GM21576 (cell line): ENCODE measurements at regions not wholly inside any gene's neighbourhood (a gene's known extent, or its start where the extent isn't known, plus 50 kb on each side); places are given as distances from the start of the nearest gene placed in this dataset.

Experiments used
- ATAC-seq: cut with Tn5 transposase; IDR thresholded peaks from one replicate; pipeline ENCODE4 v1.9.1; 2021; ENCODE audit warnings: mild to moderate bottlenecking, moderate library complexity; ENCODE audit not compliant: unreplicated experiment

DNA sequence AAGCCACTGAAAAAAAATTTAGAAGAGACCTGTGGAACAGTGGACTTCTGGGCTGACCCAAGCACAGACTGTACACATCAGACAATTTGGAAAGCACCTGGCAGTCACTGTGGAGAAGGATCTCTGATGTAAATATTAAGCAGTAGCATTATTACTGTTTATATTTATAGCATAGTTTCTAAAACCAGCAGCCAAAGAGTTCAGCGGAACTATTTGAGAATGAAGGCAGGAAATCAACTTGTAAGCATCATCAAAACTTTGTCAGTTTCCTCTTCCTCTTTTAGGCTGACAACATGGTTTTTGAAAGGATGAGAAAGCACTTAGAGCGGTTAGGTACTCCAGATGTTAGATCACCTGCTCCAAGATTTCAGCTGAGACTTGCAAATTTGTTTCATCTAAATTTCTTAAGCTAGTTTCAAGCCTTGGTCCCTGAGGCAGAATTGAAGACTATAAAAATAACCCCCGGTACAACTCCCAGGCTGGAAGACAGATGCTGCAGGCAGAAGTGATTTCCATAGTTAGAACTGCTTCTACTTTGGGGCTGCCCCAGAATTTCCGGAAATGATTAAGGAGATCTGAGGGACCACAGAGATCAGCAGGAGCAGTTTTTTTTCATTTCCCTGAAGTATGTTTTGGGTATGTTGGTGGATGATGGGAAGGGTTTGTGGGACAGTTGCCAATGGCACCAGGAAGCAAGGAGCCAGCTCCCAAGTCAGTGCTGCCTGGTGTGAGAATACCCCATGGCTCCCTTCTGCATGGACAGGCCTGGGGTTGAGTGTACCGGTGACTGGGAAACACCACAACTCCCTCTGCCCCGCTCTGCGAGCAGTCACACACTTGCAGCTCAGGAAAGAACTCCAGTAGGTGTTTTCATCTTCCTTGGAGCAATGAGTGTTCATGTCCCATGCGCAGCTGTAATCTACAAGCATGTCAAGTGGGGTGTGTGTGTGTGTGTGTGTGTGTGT lies 354.5 kb downstream of the NUAK1 start:
- ATAC-seq = peak; percentile 72

DNA sequence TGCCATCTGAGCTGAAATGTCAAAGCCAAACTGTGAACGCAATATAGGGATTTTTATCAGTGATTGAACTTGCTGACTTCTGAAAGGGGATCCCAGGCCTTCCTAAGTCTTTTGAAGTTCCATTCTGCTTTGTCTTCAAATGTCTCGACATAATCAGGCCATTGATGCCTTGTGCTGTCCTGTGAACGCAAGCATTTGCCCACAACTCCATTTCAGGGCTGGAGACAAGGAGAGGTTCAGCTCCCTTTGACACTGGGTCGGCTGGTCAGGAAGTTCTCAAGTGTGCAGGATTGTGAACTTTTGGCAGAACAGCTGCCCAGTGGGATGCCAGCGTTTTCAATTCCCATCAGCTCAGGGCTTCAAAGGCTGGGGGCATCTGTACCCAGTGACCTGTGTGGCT lies 345.3 kb downstream of the NUAK1 start:
- no peak for ATAC-seq

DNA sequence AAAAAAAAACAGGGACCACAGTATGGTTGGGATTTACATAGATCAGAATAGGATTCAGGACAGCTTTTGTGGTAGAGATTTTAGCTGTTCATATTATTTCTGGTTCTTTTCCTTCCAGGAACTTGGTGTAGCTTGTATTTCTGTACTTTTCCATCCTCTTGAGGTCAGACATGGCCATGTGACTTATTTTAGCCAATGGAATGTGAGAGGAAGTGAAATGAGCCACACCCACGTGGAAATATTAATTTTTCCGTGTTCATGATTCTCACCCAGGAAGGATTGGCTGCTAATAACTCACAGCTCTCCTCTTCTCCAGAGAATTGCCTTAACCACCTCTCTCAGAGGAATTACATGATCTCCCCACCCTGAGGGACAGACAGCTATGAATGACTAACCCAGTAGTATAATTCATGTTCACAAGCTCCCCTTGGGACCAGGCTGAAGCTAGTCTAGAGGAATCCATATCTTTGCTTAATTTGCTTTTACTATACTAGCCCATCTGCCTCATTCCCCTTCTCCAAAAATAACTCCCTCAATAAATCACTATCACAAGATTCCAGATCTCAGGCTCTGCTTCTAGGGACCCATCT lies 340.4 kb downstream of the NUAK1 start:
- ATAC-seq = no peak

DNA sequence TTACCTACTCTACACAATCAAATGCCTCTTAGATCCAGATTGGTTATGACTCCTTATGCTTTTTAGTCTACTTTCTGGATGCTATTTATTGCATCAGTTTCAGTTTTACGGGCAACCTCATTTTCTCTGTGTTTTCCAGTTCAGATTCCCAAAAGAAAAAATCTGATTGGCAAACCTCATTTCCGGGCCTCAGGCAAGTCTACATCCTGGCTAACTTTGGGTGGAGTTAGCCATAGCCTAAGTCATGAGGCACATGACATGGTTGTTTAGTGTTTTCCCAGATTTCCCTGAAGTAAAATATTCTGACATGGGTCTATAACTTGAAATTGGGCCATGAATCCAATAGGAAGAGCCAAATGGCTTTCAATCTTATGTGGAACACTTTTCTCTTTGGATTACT lies 339.7 kb downstream of the NUAK1 start:
- no peak for ATAC-seq

DNA sequence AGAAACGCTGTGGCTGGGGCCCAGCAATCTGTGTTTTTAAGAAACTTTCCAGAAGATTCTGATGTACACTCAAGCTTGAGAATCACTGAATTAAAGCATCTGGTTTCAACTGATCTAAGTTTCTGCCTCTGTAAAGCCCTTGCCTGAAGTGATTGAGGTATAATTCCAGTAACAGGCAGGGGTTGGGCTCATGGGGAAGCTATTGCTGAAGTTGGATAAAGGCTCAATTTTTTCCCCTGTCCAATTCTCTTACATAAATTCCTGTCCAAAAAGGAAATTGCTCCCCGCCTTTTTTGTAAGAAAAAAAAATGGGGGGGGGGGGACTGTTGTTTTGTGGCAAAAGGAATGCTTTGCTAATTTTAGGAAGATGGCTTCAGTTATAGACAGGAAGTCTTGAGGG lies 337.4 kb downstream of the NUAK1 start:
- no peak for ATAC-seq

GRCh38 chr12:105803292-105803691 lies 335.5 kb downstream of the NUAK1 start:
- ATAC-seq = no peak

GRCh38 chr12:105804591-105805265 lies 334.0 kb downstream of the NUAK1 start:
- no peak for ATAC-seq

DNA sequence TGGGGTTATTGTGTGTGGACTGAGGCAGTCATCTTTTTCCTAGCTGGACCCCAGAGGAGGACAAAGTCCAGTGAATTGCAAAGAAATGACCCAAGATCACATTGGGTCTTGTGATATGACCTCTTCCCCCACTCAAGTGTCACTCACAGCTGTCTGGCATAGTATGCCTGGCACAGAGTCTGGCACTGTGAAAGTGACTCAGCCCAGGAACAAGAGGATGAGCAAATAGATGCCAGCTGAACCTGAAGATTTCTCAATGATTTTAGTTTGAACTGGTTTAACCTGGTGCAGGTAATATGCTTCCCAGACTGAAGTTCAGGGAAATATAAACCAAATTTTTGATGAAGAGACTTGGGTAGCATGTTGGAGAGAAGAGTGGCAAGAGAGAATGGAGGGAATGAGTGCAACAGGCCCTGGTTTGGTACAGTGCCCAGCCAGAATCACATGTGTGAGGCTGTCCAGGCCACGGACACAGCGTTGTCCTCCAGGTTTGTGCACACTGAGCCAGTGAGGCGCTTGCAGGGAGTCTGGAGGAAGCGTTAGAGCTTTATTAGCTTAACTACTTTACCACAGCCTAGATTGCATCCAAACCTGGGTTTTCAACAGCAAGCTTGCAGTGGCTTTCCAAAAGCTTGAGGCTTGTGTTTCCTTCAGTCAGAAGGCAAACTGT lies 332.9 kb downstream of the NUAK1 start:
- no peak for ATAC-seq

- no peak for ATAC-seq
These were observed 332.4 kb downstream of the NUAK1 start for GRCh38 chr12:105806400-105806770.

DNA sequence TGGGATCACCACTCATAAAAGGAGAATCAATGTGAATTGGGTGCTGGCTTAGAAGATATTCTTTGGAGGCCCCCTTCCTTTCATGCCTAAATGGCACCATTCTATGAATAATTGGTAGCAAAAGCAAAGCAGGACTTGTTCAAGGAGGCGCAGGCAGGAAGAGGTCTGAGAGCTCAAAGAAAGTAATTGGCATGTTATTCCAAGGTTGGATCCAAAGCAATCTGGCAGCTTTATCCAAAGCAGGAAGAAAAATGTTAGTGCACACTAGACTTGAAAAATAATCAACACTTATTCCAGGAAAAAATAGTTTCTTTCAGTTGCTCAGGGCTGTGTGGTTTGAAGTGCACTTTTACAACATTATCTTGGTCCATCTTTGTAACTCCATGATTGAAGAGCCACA lies 326.4 kb downstream of the NUAK1 start:
- no peak for ATAC-seq

DNA sequence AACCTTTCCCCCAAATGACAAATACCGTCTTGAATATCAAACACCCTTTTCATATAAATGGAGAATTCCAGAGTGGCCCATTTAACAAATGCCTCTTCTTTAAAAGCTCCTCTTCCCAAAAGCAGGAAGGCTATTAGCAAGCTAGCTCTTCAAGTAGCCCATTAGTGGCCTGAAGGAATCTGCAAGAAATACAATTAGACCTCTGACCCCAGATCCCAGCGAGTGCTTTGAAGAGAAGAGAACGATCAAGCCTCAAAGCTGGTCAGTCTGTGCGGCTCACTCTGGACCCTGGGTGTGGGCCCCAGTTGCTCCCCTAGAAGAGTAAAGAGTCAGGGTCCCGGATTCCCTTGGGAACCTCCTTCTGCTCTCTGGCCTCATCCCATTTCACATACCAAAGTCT lies 325.6 kb downstream of the NUAK1 start:
- no peak for ATAC-seq

DNA sequence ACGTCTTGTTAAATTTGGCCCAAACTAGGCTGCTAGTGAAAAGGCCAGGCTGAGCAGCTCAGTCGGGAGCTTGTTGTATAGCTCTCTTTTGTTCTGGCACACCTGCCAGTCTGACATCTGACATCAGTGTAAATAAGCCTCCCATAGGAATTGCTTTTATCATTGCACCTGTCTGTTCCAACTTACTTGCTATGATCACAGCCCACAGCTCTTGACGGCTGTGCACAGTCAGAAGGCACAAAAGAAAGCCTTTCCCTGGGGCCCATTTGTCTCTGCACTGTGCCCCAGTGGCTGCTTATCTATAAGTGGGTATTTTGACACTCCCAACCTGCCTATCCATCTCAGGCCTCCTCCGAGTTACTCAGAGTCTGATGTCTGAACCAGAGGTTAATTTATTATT lies 324.5 kb downstream of the NUAK1 start:
- ATAC-seq = no peak

GRCh38 chr12:105819549-105819948 lies 319.2 kb downstream of the NUAK1 start:
- ATAC-seq = no peak

- no peak for ATAC-seq
These were observed 318.2 kb downstream of the NUAK1 start for GRCh38 chr12:105820429-105821125.

GRCh38 chr12:105822131-105823105 lies 316.3 kb downstream of the NUAK1 start:
- ATAC-seq = no peak

DNA sequence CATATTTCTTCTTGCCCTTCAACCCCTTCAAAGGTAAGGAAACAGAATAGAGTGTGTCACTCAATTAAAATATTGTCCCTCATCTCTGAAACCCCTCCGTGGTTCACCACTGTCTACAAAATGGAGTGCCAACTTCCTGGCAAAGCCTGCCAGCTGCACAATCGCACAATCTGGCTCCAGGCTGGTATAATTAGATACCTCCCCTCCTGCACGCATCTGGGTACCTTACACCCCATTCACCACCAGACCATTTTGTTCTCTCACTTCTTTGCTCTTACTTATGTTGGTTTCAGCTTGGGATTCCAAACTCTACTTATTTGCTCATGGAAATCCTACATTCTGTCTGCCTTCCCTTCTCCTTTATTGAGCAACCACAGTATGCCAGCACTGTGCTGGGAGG lies 314.9 kb downstream of the NUAK1 start:
- ATAC-seq = no peak

GRCh38 chr12:105825141-105825540 lies 313.6 kb downstream of the NUAK1 start:
- no peak for ATAC-seq

GRCh38 chr12:105831372-105831771 lies 307.4 kb downstream of the NUAK1 start:
- ATAC-seq = no peak

DNA sequence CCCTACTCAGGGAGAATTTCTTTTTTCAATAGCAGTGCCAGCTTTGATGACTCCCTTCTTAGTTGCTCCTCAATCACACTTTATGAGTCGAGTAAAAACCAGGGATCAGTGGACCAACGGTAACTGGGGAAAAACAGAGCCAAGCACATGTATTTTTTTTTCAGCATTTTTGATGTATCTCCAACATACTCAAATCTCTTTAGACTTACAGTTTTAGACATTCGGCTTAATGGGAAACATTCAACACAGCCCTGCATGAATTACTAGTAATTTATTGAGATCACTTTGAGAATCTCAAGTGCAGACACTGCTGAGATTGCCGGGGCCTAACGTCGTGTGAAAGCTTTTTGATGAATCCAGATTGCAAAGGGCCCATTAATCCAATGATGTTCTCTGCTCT lies 306.7 kb downstream of the NUAK1 start:
- no peak for ATAC-seq

DNA sequence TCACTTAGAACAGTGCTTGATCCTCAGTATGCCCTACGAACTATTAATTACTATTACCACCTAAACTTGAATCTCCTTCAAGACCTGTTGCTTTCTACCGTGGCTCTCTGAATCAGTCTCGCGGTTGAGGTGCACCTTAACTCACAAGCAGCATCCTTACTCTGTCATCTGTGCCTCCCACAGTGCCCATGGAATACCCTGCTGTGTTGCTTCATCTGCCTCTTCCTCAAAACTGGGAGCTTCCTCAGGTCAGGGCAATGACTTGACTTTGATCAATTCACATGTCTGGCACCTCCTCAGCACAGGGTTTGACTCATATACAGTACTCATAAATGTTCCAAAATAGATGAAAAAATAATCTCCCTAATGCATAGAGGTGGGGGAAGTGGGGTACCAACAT lies 305.9 kb downstream of the NUAK1 start:
- no peak for ATAC-seq
